T-cell (primary cell): ENCODE measurements at regions not wholly inside any gene's neighbourhood (a gene's known extent, or its start where the extent isn't known, plus 50 kb on each side); places are given as distances from the start of the nearest gene placed in this dataset.
"Not testable (repeated sequence)": the region's sequence is repeated elsewhere in the genome, so short reads cannot be mapped to it uniquely, and the experiment has no call there.

Experiments used
- ATAC-seq, 4 experiments: fragments of 200-7000 bp in 3 of 4; fragments of 150-1000 bp in 1 of 4; cut with Tn5 transposase; replicated peaks in 1 of 4; 1 replicate in 3 of 4; 2 replicates in 1 of 4; pipeline ENCODE4 v1.10.0; 2021; ENCODE audit warnings: moderate library complexity in 3 of 4, mild to moderate bottlenecking in 2 of 4, moderate number of reproducible peaks in 1 of 4
- CTCF ChIA-PET, 2 donors: fragments of 300-600 bp; sonication (Branson Sonifier 250); formaldehyde crosslinking; loops; one replicate each; lab custom pipeline; 2022; ENCODE audit warnings: antibody characterized with exemption in 2 of 2; lab: Charles Lee
- POLR2A ChIA-PET, 2 donors: fragments of 300-600 bp; sonication (Branson Sonifier 250); formaldehyde crosslinking; loops; one replicate each; lab custom pipeline; 2022; ENCODE audit warnings: antibody characterized with exemption in 2 of 2; lab: Charles Lee
- DNase-seq, 35 experiments: peaks; one replicate each; pipeline versions ENCODE4 v3.0.0 to v3.0.0-alpha.2; 2013 to 2023
- H3K27ac ChIP-seq: one replicate; pipeline ENCODE4 v1.5.1; 2013; ENCODE audit warnings: low read length
- H3K27me3 ChIP-seq, 2 experiments: replicated peaks in 1 of 2; 1 replicate in 1 of 2; 2 replicates in 1 of 2; pipeline versions ENCODE4 v1.6.1 to v1.7.0; 2013; ENCODE audit warnings: low read length in 1 of 2, mixed read lengths in 1 of 2; ENCODE audit not compliant: control insufficient read depth in 2 of 2, insufficient read depth in 2 of 2; ENCODE audit errors: extremely low read depth in 1 of 2
- H3K36me3 ChIP-seq, 2 donors: 1 replicate in 1 of 2; 2 replicates in 1 of 2; pipeline versions ENCODE4 v1.6.1 to v1.7.0; 2013; ENCODE audit warnings: low read length in 1 of 2; ENCODE audit not compliant: control insufficient read depth in 2 of 2, insufficient read depth in 1 of 2; ENCODE audit errors: extremely low read depth in 1 of 2
- H3K4me1 ChIP-seq, 2 experiments: 1 replicate in 1 of 2; 2 replicates in 1 of 2; pipeline versions ENCODE4 v1.6.1 to v1.7.0; 2013; ENCODE audit warnings: low read length in 2 of 2, mixed read lengths in 1 of 2; ENCODE audit not compliant: insufficient read depth in 2 of 2, control insufficient read depth in 1 of 2; ENCODE audit errors: extremely low read depth in 1 of 2
- H3K4me3 ChIP-seq, 2 donors: 1 replicate in 1 of 2; 2 replicates in 1 of 2; pipeline versions ENCODE4 v1.5.1 to v1.7.0; 2013; ENCODE audit warnings: mild to moderate bottlenecking in 2 of 2, low read length in 1 of 2, moderate library complexity in 1 of 2; ENCODE audit not compliant: control insufficient read depth in 1 of 2; ENCODE audit errors: extremely low read depth in 1 of 2
- H3K9me3 ChIP-seq: 2 replicates; pipeline ENCODE4 v1.7.0; 2013
- H3K27ac Mint-ChIP-seq, 2 donors: one replicate each; pipeline ENCODE4 v1.8.0; 2020 to 2021; ENCODE audit warnings: mild to moderate bottlenecking in 2 of 2, mixed read lengths in 2 of 2
- H3K27me3 Mint-ChIP-seq, 2 donors: one replicate each; pipeline ENCODE4 v1.8.0; 2021 to 2022; ENCODE audit warnings: mixed read lengths in 2 of 2
- H3K36me3 Mint-ChIP-seq: one replicate; pipeline ENCODE4 v1.8.0; 2021; ENCODE audit warnings: mixed read lengths
- H3K4me1 Mint-ChIP-seq, 3 donors: one replicate each; pipeline ENCODE4 v1.8.0; 2020 to 2022; ENCODE audit warnings: mixed read lengths in 3 of 3, mild to moderate bottlenecking in 1 of 3
- H3K4me3 Mint-ChIP-seq, 3 donors: one replicate each; pipeline ENCODE4 v1.8.0; 2020 to 2022; ENCODE audit warnings: mild to moderate bottlenecking in 3 of 3, mixed read lengths in 3 of 3, moderate library complexity in 3 of 3
- H3K9me3 Mint-ChIP-seq, 3 donors: one replicate each; pipeline ENCODE4 v1.8.0; 2020 to 2022; ENCODE audit warnings: mixed read lengths in 3 of 3
- WGBS: methylation state at CpG from one replicate; pipeline ENCODE4 v1.1.5; 2013; ENCODE audit warnings: missing lambda C conversion rate; ENCODE audit not compliant: insufficient coverage; 5-methylcytosine and 5-hydroxymethylcytosine counted together

DNA sequence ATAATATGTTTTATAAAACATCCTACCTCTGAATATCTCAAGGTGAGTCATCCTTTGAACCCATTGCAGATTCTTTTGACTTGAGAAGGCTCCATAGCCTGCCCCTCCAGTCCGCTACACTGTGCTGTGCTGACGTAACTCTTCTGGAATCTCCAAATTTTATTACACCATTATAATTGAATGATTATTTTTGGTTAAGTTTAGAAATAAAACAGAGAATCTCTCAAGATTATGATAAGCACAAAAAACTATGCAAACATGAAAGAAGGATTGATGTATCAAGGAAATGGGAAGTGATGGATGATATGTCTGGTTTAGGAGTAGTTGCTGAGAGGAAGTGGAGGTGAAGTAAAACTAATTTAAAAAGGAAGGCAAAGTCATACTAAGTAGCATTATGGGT, 1021.3 kb downstream of the HACE1 start:
- Mint-ChIP-seq H3K4me1 (no peaks in the 10 kb centered on the region), H3K27ac (no peak overlapping the region), H3K36me3 (no peaks in the 10 kb centered on the region), H3K4me3 (no peak overlapping the region), H3K9me3 (peaks cover 0 to 5% (median 0%) of the 10 kb centered on the region in 3 donors), H3K27me3 (no peaks in the 10 kb centered on the region)
- no peaks in the 10 kb centered on the region for H3K36me3 ChIP-seq
- ChIA-PET POLR2A (no interaction called here), CTCF (no interaction called here)
- no CpG with 5 or more reads among the region's 2 CpGs for WGBS
- no peak overlapping the region for H3K27ac ChIP-seq
- H3K4me1 ChIP-seq, result no peaks in the 10 kb centered on the region
- no peak for DNase-seq
- no peaks in the 10 kb centered on the region for H3K27me3 ChIP-seq
- no peak overlapping the region for H3K4me3 ChIP-seq
- H3K9me3 ChIP-seq, result no peaks in the 10 kb centered on the region
- ATAC-seq, result no peak

DNA sequence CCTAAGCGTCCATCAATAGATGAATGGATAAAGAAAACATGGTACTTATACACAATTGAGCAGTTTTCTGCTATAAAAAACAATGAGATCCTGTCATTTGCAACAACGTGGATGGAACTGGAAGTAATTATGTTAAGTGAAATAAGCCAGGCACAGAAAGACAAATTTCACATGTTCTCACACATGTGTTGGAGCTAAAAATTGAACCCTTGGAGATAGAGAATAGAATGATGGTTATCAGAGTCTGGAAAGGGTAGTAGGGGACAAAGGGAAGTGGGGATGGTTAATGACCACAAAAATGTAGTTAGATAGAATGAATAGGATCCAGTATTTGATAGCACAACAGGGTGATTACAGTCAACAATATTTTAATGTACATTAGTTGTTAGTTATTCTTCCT, 1033.5 kb downstream of the HACE1 start:
- Histone ChIP-seq H3K27ac (no peak overlapping the region), H3K4me1 (no peaks in the 10 kb centered on the region), H3K4me3 (no peak overlapping the region), H3K36me3 (no peaks in the 10 kb centered on the region), H3K9me3 (no peaks in the 10 kb centered on the region), H3K27me3 (no peaks in the 10 kb centered on the region)
- H3K9me3 Mint-ChIP-seq, result peaks cover 3 to 13% (median 10%) of the 10 kb centered on the region in 3 donors
- WGBS, result no CpG with 5 or more reads among the region's 2 CpGs
- ATAC-seq, result no peak
- H3K27ac Mint-ChIP-seq, result no peak overlapping the region
- POLR2A ChIA-PET, result no interaction called here
- H3K4me3 Mint-ChIP-seq, result no peak overlapping the region
- no peaks in the 10 kb centered on the region for H3K4me1 Mint-ChIP-seq
- H3K36me3 Mint-ChIP-seq, result no peaks in the 10 kb centered on the region
- CTCF ChIA-PET, result no interaction called here
- no peaks in the 10 kb centered on the region for H3K27me3 Mint-ChIP-seq
- DNase-seq, result no peak

DNA sequence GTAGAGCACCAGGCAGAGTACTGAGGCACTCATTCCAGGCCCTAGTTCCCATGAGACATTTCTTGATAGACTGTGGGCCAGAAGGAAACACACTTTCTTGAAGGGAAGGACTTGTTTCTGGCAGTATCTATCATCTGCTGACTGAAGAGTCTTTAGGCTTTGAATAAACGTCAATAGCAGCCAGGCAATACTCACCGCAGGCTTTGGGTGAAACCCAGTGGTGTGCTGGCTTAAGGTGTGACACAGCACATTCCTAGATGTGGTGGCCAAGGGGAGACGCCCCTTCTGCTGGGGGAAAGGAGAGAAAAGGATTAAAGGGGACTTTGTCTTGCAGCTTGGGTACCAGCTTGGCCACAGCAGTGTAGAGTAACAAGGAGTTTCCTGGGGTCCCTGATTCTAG, 1039.6 kb downstream of the HACE1 start:
- no peak for ATAC-seq
- Mint-ChIP-seq H3K9me3 (peaks cover 5 to 22% (median 13%) of the 10 kb centered on the region in 3 donors), H3K27me3 (no peaks in the 10 kb centered on the region), H3K36me3 (no peaks in the 10 kb centered on the region), H3K4me1 (no peaks in the 10 kb centered on the region), H3K27ac (no peak overlapping the region), H3K4me3 (no peak overlapping the region)
- Histone ChIP-seq H3K4me3 (no peak overlapping the region), H3K9me3 (no peaks in the 10 kb centered on the region), H3K27ac (no peak overlapping the region), H3K36me3 (no peaks in the 10 kb centered on the region), H3K4me1 (no peaks in the 10 kb centered on the region), H3K27me3 (no peaks in the 10 kb centered on the region)
- no peak for DNase-seq
- WGBS, result 57% methylated on average over 3 of the region's 3 CpGs
- CTCF ChIA-PET, result no interaction called here
- POLR2A ChIA-PET, result no interaction called here

DNA sequence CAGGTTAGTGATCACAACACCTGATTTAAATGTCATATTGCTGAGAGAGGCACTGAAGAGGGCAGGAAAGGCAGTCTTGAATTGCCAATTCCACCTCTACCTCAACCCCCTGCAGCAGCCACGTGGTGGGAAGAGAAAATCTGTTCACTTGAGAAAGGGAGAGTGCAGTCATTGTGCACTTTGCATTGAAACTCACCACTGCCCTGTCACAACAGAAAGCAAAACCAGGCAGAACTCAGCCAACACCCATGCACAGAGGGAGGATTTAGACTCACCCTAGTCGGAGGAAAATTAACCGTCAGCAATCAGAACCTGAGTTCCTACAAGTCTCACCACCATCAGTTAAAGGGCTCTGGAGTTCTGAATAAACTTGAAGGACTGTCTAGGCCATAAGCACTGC, 1040.2 kb downstream of the HACE1 start:
- H3K36me3 ChIP-seq, result no peaks in the 10 kb centered on the region
- no peak overlapping the region for H3K27ac ChIP-seq
- ChIA-PET CTCF (no interaction called here), POLR2A (no interaction called here)
- no peaks in the 10 kb centered on the region for H3K4me1 Mint-ChIP-seq
- no peak for ATAC-seq
- no CpG with 5 or more reads among the region's 3 CpGs for WGBS
- H3K27me3 ChIP-seq, result no peaks in the 10 kb centered on the region
- no peaks in the 10 kb centered on the region for H3K36me3 Mint-ChIP-seq
- no peak overlapping the region for H3K4me3 ChIP-seq
- H3K4me1 ChIP-seq, result no peaks in the 10 kb centered on the region
- no peak overlapping the region for H3K27ac Mint-ChIP-seq
- no peaks in the 10 kb centered on the region for H3K27me3 Mint-ChIP-seq
- H3K9me3 ChIP-seq, result no peaks in the 10 kb centered on the region
- H3K9me3 Mint-ChIP-seq, result peaks cover 5 to 21% (median 13%) of the 10 kb centered on the region in 3 donors
- no peak for DNase-seq
- no peak overlapping the region for H3K4me3 Mint-ChIP-seq

DNA sequence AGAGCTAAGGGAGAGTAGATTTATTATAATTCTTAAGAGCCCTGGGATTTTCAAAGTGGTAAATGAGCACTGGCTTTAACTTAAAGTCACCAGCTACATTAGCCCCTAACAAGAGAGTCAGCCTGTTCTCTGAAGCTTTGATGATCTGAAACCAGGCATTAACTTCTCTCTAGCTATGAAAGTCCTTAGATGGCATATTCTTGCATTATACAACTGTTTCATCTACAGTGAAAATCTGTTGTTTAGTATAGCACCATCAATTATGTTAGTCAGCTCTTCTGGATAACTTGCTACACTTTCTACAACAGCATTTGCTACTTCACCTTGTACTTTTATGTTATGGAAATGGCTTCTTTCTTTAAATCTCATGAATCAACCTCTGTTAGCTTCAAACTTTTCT, 1046.7 kb downstream of the HACE1 start:
- H3K4me3 ChIP-seq, result no peak overlapping the region
- peaks cover 0 to 4% (median 3%) of the 10 kb centered on the region in 3 donors for H3K9me3 Mint-ChIP-seq
- DNase-seq, result no peak
- no peak overlapping the region for H3K4me3 Mint-ChIP-seq
- no peak for ATAC-seq
- ChIA-PET POLR2A (no interaction called here), CTCF (no interaction called here)
- no peaks in the 10 kb centered on the region for H3K27me3 ChIP-seq
- no peaks in the 10 kb centered on the region for H3K4me1 ChIP-seq
- no peak overlapping the region for H3K27ac Mint-ChIP-seq
- H3K36me3 ChIP-seq, result no peaks in the 10 kb centered on the region
- no peaks in the 10 kb centered on the region for H3K9me3 ChIP-seq
- H3K4me1 Mint-ChIP-seq, result no peaks in the 10 kb centered on the region
- H3K27ac ChIP-seq, result no peak overlapping the region
- H3K36me3 Mint-ChIP-seq, result no peaks in the 10 kb centered on the region
- no peaks in the 10 kb centered on the region for H3K27me3 Mint-ChIP-seq

DNA sequence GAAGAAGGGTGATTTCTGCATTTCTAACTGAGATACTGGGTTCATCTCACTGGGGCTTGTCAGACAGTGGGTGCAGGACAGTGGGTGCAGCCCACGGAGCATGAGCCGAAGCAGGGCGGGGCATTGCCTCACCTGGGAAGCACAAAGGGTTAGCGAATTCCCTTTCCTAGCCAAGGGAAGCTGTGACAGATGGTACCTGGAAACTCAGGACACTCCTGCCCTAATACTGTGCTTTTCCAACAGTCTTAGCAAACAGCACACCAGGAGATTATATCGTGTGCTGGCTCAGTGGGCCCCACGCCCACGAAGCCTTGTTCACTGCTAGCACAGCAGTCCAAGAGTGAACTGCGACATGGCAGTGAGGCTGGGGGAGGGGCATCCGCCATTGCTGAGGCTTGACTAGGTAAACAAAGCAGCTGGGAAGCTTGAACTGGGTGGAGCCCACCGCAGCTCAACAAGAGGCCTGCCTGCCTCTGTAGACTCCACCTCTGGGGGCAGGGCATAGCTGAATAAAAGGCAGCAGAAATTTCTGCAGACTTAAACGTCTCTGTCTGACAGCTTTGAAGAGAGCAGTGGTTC, 1057.7 kb downstream of the HACE1 start:
- CTCF ChIA-PET, H3K36me3 ChIP-seq, H3K4me3 Mint-ChIP-seq, H3K27me3 Mint-ChIP-seq, DNase-seq, H3K36me3 Mint-ChIP-seq, H3K27me3 ChIP-seq, ATAC-seq, H3K4me1 ChIP-seq, H3K27ac ChIP-seq, H3K9me3 ChIP-seq, H3K27ac Mint-ChIP-seq, H3K4me3 ChIP-seq, H3K9me3 Mint-ChIP-seq, H3K4me1 Mint-ChIP-seq: not testable (repeated sequence)
- 87% methylated on average over 9 of the region's 11 CpGs for WGBS
- POLR2A ChIA-PET, result interaction anchor here in 1 of 2 donors (0.6 kb wide), 1 partner anchor 1839 kb away, joined by 11 read pairs; no protein-coding TSS in a partner anchor
